ENCODE measurements at regions not wholly inside any gene's neighbourhood (a gene's known extent, or its start where the extent isn't known, plus 50 kb on each side); places are given as distances from the start of the nearest gene placed in this dataset.

DNA sequence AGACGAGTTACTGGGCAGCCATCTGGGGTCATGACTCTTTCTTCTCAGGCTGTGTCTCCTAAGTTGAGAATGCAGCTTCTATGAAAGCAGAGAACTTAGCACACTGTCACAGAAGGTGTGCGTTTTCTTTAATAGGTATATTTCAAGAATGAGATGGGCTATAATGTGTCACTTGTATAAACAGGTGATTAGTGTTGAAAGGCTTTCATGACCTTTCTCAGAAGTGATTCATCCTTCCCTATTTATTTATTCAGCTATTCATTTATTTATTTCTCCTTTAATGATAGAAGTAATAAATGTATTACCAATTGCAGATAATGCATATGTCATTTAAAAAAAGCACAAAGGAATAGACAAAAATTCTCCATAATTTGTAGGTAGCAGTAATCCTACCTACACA is 157.2 kb upstream of the COL21A1 start:
- H3K27me3 ChIP-seq (ENCODE audit: insufficient read depth): no peaks in the 10 kb centered on the region
- H3K4me2 ChIP-seq: no peak overlapping the region
- H3K9me2 ChIP-seq (ENCODE audit: insufficient read depth): no peaks in the 10 kb centered on the region
- H3K4me3 Mint-ChIP-seq: no peak overlapping the region
- H3K27ac ChIP-seq (ENCODE audit: low read depth): no peak overlapping the region
- no peaks in the 10 kb centered on the region for H4K20me1 ChIP-seq (replicated peaks; ENCODE audit: insufficient read depth)
- TF ChIP-seq, protein P1, sequence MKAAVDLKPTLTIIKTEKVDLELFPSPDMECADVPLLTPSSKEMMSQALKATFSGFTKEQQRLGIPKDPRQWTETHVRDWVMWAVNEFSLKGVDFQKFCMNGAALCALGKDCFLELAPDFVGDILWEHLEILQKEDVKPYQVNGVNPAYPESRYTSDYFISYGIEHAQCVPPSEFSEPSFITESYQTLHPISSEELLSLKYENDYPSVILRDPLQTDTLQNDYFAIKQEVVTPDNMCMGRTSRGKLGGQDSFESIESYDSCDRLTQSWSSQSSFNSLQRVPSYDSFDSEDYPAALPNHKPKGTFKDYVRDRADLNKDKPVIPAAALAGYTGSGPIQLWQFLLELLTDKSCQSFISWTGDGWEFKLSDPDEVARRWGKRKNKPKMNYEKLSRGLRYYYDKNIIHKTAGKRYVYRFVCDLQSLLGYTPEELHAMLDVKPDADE (IDR thresholded peaks at IDR 0.05): no peak
- TF ChIP-seq, protein P2, sequence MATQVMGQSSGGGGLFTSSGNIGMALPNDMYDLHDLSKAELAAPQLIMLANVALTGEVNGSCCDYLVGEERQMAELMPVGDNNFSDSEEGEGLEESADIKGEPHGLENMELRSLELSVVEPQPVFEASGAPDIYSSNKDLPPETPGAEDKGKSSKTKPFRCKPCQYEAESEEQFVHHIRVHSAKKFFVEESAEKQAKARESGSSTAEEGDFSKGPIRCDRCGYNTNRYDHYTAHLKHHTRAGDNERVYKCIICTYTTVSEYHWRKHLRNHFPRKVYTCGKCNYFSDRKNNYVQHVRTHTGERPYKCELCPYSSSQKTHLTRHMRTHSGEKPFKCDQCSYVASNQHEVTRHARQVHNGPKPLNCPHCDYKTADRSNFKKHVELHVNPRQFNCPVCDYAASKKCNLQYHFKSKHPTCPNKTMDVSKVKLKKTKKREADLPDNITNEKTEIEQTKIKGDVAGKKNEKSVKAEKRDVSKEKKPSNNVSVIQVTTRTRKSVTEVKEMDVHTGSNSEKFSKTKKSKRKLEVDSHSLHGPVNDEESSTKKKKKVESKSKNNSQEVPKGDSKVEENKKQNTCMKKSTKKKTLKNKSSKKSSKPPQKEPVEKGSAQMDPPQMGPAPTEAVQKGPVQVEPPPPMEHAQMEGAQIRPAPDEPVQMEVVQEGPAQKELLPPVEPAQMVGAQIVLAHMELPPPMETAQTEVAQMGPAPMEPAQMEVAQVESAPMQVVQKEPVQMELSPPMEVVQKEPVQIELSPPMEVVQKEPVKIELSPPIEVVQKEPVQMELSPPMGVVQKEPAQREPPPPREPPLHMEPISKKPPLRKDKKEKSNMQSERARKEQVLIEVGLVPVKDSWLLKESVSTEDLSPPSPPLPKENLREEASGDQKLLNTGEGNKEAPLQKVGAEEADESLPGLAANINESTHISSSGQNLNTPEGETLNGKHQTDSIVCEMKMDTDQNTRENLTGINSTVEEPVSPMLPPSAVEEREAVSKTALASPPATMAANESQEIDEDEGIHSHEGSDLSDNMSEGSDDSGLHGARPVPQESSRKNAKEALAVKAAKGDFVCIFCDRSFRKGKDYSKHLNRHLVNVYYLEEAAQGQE (IDR thresholded peaks at IDR 0.05; ENCODE audit: unreplicated experiment): no peak
- TF ChIP-seq ZNF114 (CRISPR knock-in tag; IDR thresholded peaks at IDR 0.05): no peak
- TF ChIP-seq NANOG (IDR thresholded peaks at IDR 0.05; ENCODE audit: borderline replicate concordance): no peak
- TF ChIP-seq, protein P3, sequence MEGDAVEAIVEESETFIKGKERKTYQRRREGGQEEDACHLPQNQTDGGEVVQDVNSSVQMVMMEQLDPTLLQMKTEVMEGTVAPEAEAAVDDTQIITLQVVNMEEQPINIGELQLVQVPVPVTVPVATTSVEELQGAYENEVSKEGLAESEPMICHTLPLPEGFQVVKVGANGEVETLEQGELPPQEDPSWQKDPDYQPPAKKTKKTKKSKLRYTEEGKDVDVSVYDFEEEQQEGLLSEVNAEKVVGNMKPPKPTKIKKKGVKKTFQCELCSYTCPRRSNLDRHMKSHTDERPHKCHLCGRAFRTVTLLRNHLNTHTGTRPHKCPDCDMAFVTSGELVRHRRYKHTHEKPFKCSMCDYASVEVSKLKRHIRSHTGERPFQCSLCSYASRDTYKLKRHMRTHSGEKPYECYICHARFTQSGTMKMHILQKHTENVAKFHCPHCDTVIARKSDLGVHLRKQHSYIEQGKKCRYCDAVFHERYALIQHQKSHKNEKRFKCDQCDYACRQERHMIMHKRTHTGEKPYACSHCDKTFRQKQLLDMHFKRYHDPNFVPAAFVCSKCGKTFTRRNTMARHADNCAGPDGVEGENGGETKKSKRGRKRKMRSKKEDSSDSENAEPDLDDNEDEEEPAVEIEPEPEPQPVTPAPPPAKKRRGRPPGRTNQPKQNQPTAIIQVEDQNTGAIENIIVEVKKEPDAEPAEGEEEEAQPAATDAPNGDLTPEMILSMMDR (conservative IDR thresholded peaks at IDR 0.05; ENCODE audit: low read depth in 2 of 2): no peak
- TF ChIP-seq, protein P4, sequence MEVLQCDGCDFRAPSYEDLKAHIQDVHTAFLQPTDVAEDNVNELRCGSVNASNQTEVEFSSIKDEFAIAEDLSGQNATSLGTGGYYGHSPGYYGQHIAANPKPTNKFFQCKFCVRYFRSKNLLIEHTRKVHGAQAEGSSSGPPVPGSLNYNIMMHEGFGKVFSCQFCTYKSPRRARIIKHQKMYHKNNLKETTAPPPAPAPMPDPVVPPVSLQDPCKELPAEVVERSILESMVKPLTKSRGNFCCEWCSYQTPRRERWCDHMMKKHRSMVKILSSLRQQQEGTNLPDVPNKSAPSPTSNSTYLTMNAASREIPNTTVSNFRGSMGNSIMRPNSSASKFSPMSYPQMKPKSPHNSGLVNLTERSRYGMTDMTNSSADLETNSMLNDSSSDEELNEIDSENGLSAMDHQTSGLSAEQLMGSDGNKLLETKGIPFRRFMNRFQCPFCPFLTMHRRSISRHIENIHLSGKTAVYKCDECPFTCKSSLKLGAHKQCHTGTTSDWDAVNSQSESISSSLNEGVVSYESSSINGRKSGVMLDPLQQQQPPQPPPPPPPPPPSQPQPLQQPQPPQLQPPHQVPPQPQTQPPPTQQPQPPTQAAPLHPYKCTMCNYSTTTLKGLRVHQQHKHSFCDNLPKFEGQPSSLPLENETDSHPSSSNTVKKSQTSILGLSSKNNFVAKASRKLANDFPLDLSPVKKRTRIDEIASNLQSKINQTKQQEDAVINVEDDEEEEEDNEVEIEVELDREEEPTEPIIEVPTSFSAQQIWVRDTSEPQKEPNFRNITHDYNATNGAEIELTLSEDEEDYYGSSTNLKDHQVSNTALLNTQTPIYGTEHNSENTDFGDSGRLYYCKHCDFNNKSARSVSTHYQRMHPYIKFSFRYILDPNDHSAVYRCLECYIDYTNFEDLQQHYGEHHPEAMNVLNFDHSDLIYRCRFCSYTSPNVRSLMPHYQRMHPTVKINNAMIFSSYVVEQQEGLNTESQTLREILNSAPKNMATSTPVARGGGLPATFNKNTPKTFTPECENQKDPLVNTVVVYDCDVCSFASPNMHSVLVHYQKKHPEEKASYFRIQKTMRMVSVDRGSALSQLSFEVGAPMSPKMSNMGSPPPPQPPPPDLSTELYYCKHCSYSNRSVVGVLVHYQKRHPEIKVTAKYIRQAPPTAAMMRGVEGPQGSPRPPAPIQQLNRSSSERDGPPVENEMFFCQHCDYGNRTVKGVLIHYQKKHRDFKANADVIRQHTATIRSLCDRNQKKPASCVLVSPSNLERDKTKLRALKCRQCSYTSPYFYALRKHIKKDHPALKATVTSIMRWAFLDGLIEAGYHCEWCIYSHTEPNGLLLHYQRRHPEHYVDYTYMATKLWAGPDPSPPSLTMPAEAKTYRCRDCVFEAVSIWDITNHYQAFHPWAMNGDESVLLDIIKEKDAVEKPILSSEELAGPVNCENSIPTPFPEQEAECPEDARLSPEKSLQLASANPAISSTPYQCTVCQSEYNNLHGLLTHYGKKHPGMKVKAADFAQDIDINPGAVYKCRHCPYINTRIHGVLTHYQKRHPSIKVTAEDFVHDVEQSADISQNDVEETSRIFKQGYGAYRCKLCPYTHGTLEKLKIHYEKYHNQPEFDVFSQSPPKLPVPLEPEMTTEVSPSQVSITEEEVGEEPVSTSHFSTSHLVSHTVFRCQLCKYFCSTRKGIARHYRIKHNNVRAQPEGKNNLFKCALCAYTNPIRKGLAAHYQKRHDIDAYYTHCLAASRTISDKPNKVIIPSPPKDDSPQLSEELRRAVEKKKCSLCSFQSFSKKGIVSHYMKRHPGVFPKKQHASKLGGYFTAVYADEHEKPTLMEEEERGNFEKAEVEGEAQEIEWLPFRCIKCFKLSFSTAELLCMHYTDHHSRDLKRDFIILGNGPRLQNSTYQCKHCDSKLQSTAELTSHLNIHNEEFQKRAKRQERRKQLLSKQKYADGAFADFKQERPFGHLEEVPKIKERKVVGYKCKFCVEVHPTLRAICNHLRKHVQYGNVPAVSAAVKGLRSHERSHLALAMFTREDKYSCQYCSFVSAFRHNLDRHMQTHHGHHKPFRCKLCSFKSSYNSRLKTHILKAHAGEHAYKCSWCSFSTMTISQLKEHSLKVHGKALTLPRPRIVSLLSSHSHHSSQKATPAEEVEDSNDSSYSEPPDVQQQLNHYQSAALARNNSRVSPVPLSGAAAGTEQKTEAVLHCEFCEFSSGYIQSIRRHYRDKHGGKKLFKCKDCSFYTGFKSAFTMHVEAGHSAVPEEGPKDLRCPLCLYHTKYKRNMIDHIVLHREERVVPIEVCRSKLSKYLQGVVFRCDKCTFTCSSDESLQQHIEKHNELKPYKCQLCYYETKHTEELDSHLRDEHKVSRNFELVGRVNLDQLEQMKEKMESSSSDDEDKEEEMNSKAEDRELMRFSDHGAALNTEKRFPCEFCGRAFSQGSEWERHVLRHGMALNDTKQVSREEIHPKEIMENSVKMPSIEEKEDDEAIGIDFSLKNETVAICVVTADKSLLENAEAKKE (CRISPR knock-in tag; IDR thresholded peaks at IDR 0.05): no peak
- no peak for TF ChIP-seq POLR2AphosphoS5 (IDR thresholded peaks at IDR 0.05; ENCODE audit: low read depth)
- TF ChIP-seq STAT1 (IDR thresholded peaks at IDR 0.05; ENCODE audit: unreplicated experiment): no peak
- TF ChIP-seq CREB1 (CRISPR knock-in tag; IDR thresholded peaks at IDR 0.05; ENCODE audit: low read depth): no peak
- TF ChIP-seq EZH2phosphoT487 (IDR thresholded peaks at IDR 0.05; ENCODE audit: unreplicated experiment): no peak
- TF ChIP-seq EZH2 (IDR thresholded peaks at IDR 0.05; ENCODE audit: low read depth, unreplicated experiment): no peak
- TF ChIP-seq ZNF331 (CRISPR knock-in tag; IDR thresholded peaks at IDR 0.05; ENCODE audit: low read depth): no peak
- TF ChIP-seq JUNB (IDR thresholded peaks at IDR 0.05; ENCODE audit: unreplicated experiment): no peak
- 0 out of 3 replicates have a peak, but pooled peaks cover 2% of the 10 kb centered on the region for H3K4me1 Mint-ChIP-seq
- ATAC-seq (no peak), DNase-seq (ENCODE audit: low spot score) (no peak)
- peaks cover 3% of the 10 kb centered on the region; the same call in 1 of the 3 replicates for H3K36me3 Mint-ChIP-seq (ENCODE audit: low read depth)
- no peaks in the 10 kb centered on the region for H3K79me2 ChIP-seq (replicated peaks; ENCODE audit: insufficient read depth)
- H3F3A ChIP-seq (replicated peaks; ENCODE audit: low read depth): no peaks in the 10 kb centered on the region
- no peaks in the 10 kb centered on the region for H3K27me3 Mint-ChIP-seq (ENCODE audit: insufficient read depth, low read depth, poor library complexity)
- no peaks in the 10 kb centered on the region for H3K36me3 ChIP-seq (ENCODE audit: insufficient read depth)
- H3K27ac Mint-ChIP-seq: no peak overlapping the region
- no peak overlapping the region for H3K4me3 ChIP-seq
- H3K9me3 Mint-ChIP-seq: no peaks in the 10 kb centered on the region; the same call in 1 of the 3 replicates
- H3K4me1 ChIP-seq (ENCODE audit: insufficient read depth): no peaks in the 10 kb centered on the region
- no peak overlapping the region for H2AFZ ChIP-seq
